Activated T-cell treated with anti-CD3 and anti-CD28 coated beads, Interleukin-2, amount 50 U/mL, for 72 hours (primary cell): ENCODE measurements at regions not wholly inside any gene's neighbourhood (a gene's known extent, or its start where the extent isn't known, plus 50 kb on each side); places are given as distances from the start of the nearest gene placed in this dataset.
"Not testable (repeated sequence)": the region's sequence is repeated elsewhere in the genome, so short reads cannot be mapped to it uniquely, and the experiment has no call there.

Experiments
- ATAC-seq, 2 donors: fragments of 150-1000 bp; cut with Tn5 transposase; replicated peaks in 1 of 2; 2 replicates each; pipeline ENCODE4 v1.10.0; 2021; ENCODE audit warnings: moderate library complexity in 2 of 2, mild to moderate bottlenecking in 1 of 2
- DNase-seq, 2 donors: peaks; one replicate each; pipeline ENCODE4 v3.0.0; 2021 to 2022; ENCODE audit warnings: mixed read lengths in 1 of 2
- H3K27ac Mint-ChIP-seq: one replicate; pipeline ENCODE4 v1.8.0; 2022; ENCODE audit warnings: mild to moderate bottlenecking, moderate library complexity, mixed read lengths
- H3K27me3 Mint-ChIP-seq: one replicate; pipeline ENCODE4 v1.8.0; 2022; ENCODE audit warnings: low read depth, mixed read lengths
- H3K36me3 Mint-ChIP-seq, 2 donors: one replicate each; pipeline ENCODE4 v1.8.0; 2022; ENCODE audit warnings: mixed read lengths in 2 of 2, mild to moderate bottlenecking in 1 of 2; ENCODE audit not compliant: insufficient read depth in 2 of 2
- H3K4me1 Mint-ChIP-seq: one replicate; pipeline ENCODE4 v1.8.0; 2022; ENCODE audit warnings: low read depth, mixed read lengths
- H3K4me3 Mint-ChIP-seq, 2 donors: one replicate each; pipeline ENCODE4 v1.8.0; 2022; ENCODE audit warnings: mild to moderate bottlenecking in 2 of 2, mixed read lengths in 2 of 2, moderate library complexity in 2 of 2
- H3K9me3 Mint-ChIP-seq, 2 donors: one replicate each; pipeline ENCODE4 v1.8.0; 2022; ENCODE audit warnings: mixed read lengths in 2 of 2

- DNase-seq (no peak), ATAC-seq (no peak)
- H3K27me3 Mint-ChIP-seq, result no peaks in the 10 kb centered on the region
- H3K4me1 Mint-ChIP-seq, result no peaks in the 10 kb centered on the region
- no peaks in the 10 kb centered on the region for H3K9me3 Mint-ChIP-seq
- H3K27ac Mint-ChIP-seq, result no peak overlapping the region
- H3K36me3 Mint-ChIP-seq, result no peaks in the 10 kb centered on the region
- H3K4me3 Mint-ChIP-seq, result no peak overlapping the region
These were observed 1189.0 kb upstream of the LRRN3 start for GRCh38 chr7:109901926-109902325.

- DNase-seq, H3K4me3 Mint-ChIP-seq, H3K36me3 Mint-ChIP-seq, H3K27ac Mint-ChIP-seq, H3K9me3 Mint-ChIP-seq, H3K27me3 Mint-ChIP-seq, ATAC-seq, H3K4me1 Mint-ChIP-seq: not testable (repeated sequence)
These were observed 1185.4 kb upstream of the LRRN3 start for GRCh38 chr7:109905368-109906065.

GRCh38 chr7:109915670-109916069 lies 1175.3 kb upstream of the LRRN3 start:
- Mint-ChIP-seq H3K4me3 (no peak overlapping the region), H3K36me3 (no peaks in the 10 kb centered on the region), H3K27ac (no peak overlapping the region), H3K4me1 (no peaks in the 10 kb centered on the region), H3K27me3 (no peaks in the 10 kb centered on the region), H3K9me3 (no peaks in the 10 kb centered on the region)
- no peak for DNase-seq
- ATAC-seq, result no peak

GRCh38 chr7:109926738-109927137 lies 1164.2 kb upstream of the LRRN3 start:
- Mint-ChIP-seq H3K4me3 (no peak overlapping the region), H3K36me3 (peaks cover 1 to 2% of the 10 kb centered on the region in 2 donors), H3K27me3 (no peaks in the 10 kb centered on the region), H3K9me3 (peaks cover 10 to 17% of the 10 kb centered on the region in 2 donors), H3K27ac (no peak overlapping the region), H3K4me1 (no peaks in the 10 kb centered on the region)
- ATAC-seq, result no peak
- no peak for DNase-seq

GRCh38 chr7:109930049-109930448 lies 1160.9 kb upstream of the LRRN3 start:
- H3K9me3 Mint-ChIP-seq, result peaks cover 3 to 4% of the 10 kb centered on the region in 2 donors
- no peaks in the 10 kb centered on the region for H3K36me3 Mint-ChIP-seq
- no peak overlapping the region for H3K4me3 Mint-ChIP-seq
- no peak overlapping the region for H3K27ac Mint-ChIP-seq
- DNase-seq (no peak), ATAC-seq (no peak)
- no peaks in the 10 kb centered on the region for H3K27me3 Mint-ChIP-seq
- no peaks in the 10 kb centered on the region for H3K4me1 Mint-ChIP-seq

- Mint-ChIP-seq H3K4me3 (no peak overlapping the region), H3K4me1 (no peaks in the 10 kb centered on the region), H3K9me3 (peaks cover 4 to 6% of the 10 kb centered on the region in 2 donors), H3K27me3 (no peaks in the 10 kb centered on the region), H3K27ac (no peak overlapping the region), H3K36me3 (no peaks in the 10 kb centered on the region)
- no peak for DNase-seq
- no peak for ATAC-seq
These were observed 1151.7 kb upstream of the LRRN3 start for GRCh38 chr7:109939207-109939606.

GRCh38 chr7:109945820-109946518 lies 1145.0 kb upstream of the LRRN3 start:
- Mint-ChIP-seq H3K27me3 (no peaks in the 10 kb centered on the region), H3K4me1 (no peaks in the 10 kb centered on the region), H3K4me3 (no peak overlapping the region), H3K27ac (no peak overlapping the region), H3K9me3 (peaks cover 0 to 2% of the 10 kb centered on the region in 2 donors), H3K36me3 (no peaks in the 10 kb centered on the region)
- no peak for DNase-seq
- no peak for ATAC-seq

- Mint-ChIP-seq H3K27me3 (no peaks in the 10 kb centered on the region), H3K4me3 (no peak overlapping the region), H3K36me3 (no peaks in the 10 kb centered on the region), H3K27ac (no peak overlapping the region), H3K4me1 (no peaks in the 10 kb centered on the region), H3K9me3 (no peaks in the 10 kb centered on the region)
- no peak for DNase-seq
- no peak for ATAC-seq
These were observed 1140.7 kb upstream of the LRRN3 start for GRCh38 chr7:109950256-109950655.

- Mint-ChIP-seq H3K27ac (no peak overlapping the region), H3K36me3 (no peaks in the 10 kb centered on the region), H3K27me3 (no peaks in the 10 kb centered on the region), H3K9me3 (no peaks in the 10 kb centered on the region), H3K4me3 (no peak overlapping the region), H3K4me1 (no peaks in the 10 kb centered on the region)
- DNase-seq, result no peak
- ATAC-seq, result no peak
These were observed 1139.9 kb upstream of the LRRN3 start for GRCh38 chr7:109950821-109951564.

- Mint-ChIP-seq H3K9me3 (no peaks in the 10 kb centered on the region), H3K27me3 (no peaks in the 10 kb centered on the region), H3K27ac (no peak overlapping the region), H3K4me3 (no peak overlapping the region), H3K4me1 (no peaks in the 10 kb centered on the region), H3K36me3 (no peaks in the 10 kb centered on the region)
- ATAC-seq (no peak), DNase-seq (no peak)
These were observed 1139.4 kb upstream of the LRRN3 start for GRCh38 chr7:109951565-109951928.

GRCh38 chr7:109955986-109956385 lies 1134.9 kb upstream of the LRRN3 start:
- Mint-ChIP-seq H3K27ac (no peak overlapping the region), H3K4me1 (no peaks in the 10 kb centered on the region), H3K4me3 (no peak overlapping the region), H3K36me3 (no peaks in the 10 kb centered on the region), H3K9me3 (peaks cover 1 to 7% of the 10 kb centered on the region in 2 donors), H3K27me3 (no peaks in the 10 kb centered on the region)
- DNase-seq (no peak), ATAC-seq (no peak)

GRCh38 chr7:109956916-109957315 lies 1134.0 kb upstream of the LRRN3 start:
- DNase-seq (no peak), ATAC-seq (no peak)
- H3K36me3 Mint-ChIP-seq, result no peaks in the 10 kb centered on the region
- peaks cover 1 to 7% of the 10 kb centered on the region in 2 donors for H3K9me3 Mint-ChIP-seq
- no peak overlapping the region for H3K4me3 Mint-ChIP-seq
- H3K27me3 Mint-ChIP-seq, result no peaks in the 10 kb centered on the region
- H3K4me1 Mint-ChIP-seq, result no peaks in the 10 kb centered on the region
- H3K27ac Mint-ChIP-seq, result no peak overlapping the region

- Mint-ChIP-seq H3K9me3 (peaks cover 0 to 7% of the 10 kb centered on the region in 2 donors), H3K4me3 (no peak overlapping the region), H3K27ac (no peak overlapping the region), H3K36me3 (no peaks in the 10 kb centered on the region), H3K4me1 (no peaks in the 10 kb centered on the region), H3K27me3 (no peaks in the 10 kb centered on the region)
- DNase-seq (no peak), ATAC-seq (no peak)
These were observed 1127.2 kb upstream of the LRRN3 start for GRCh38 chr7:109963741-109964140.
